OCI-LY7 (cell line): ENCODE measurements at regions not wholly inside any gene's neighbourhood (a gene's known extent, or its start where the extent isn't known, plus 50 kb on each side); places are given as distances from the start of the nearest gene placed in this dataset.

Experiments
- BruUV-seq: library from RNA; stranded (reverse); fragments of 400-500 nt; replicated peaks from 2 replicates; lab custom pipeline; 2021; lab: Mats Ljungman, UMichigan
- CTCF ChIA-PET: fragments of 300-600 bp; sonication (Branson Sonifier 250); formaldehyde crosslinking; loops from one replicate; lab custom pipeline; 2022; ENCODE audit warnings: antibody characterized with exemption; ENCODE audit not compliant: unreplicated experiment; lab: Charles Lee
- POLR2A ChIA-PET: fragments of 300-600 bp; sonication (Branson Sonifier 250); formaldehyde crosslinking; loops from one replicate; lab custom pipeline; 2022; ENCODE audit warnings: antibody characterized with exemption; lab: Charles Lee
- DNase-seq: peaks from one replicate; pipeline ENCODE4 v3.0.0-alpha.2; 2015; ENCODE audit warnings: low spot score
- H2AFZ ChIP-seq: fragments of 200-600 bp; sonication (generic), shearing (Covaris generic); 2 replicates; pipeline ENCODE4 v1.6.1; 2014; ENCODE audit warnings: mild to moderate bottlenecking, antibody characterized with exemption, low read length, moderate library complexity
- H3K27ac ChIP-seq: fragments of 200-600 bp; sonication (generic); 2 replicates; pipeline ENCODE4 v1.5.1; 2014; ENCODE audit warnings: mixed run types, low read depth, mild to moderate bottlenecking, moderate library complexity, low read length, inconsistent platforms; ENCODE audit not compliant: poor library complexity, severe bottlenecking
- H3K36me3 ChIP-seq: fragments of 200-600 bp; sonication (generic); 2 replicates; pipeline ENCODE4 v1.6.1; 2014; ENCODE audit warnings: mild to moderate bottlenecking, antibody characterized with exemption, low read length, moderate library complexity, mixed read lengths; ENCODE audit not compliant: insufficient read depth
- H3K4me1 ChIP-seq: fragments of 200-600 bp; sonication (generic); 2 replicates; pipeline ENCODE4 v1.5.1; 2014; ENCODE audit warnings: mild to moderate bottlenecking, low read length; ENCODE audit not compliant: insufficient read depth, poor library complexity, severe bottlenecking
- H3K4me2 ChIP-seq: fragments of 200-600 bp; sonication (generic); 2 replicates; pipeline ENCODE4 v1.6.1; 2014; ENCODE audit warnings: mild to moderate bottlenecking, low read length
- H3K4me3 ChIP-seq: fragments of 200-600 bp; sonication (generic); 2 replicates; pipeline ENCODE4 v1.5.1; 2014; ENCODE audit warnings: mild to moderate bottlenecking, low read depth, low read length; ENCODE audit not compliant: poor library complexity, severe bottlenecking
- H3K79me2 ChIP-seq: fragments of 200-600 bp; sonication (generic); 2 replicates; pipeline ENCODE4 v1.6.1; 2016; ENCODE audit warnings: low read depth, mild to moderate bottlenecking, low read length, moderate library complexity, mixed read lengths; ENCODE audit not compliant: insufficient read depth
- H3K9me2 ChIP-seq: fragments of 200-600 bp; sonication (generic); 2 replicates; pipeline ENCODE4 v1.6.1; 2016; ENCODE audit warnings: mild to moderate bottlenecking, low read length, mixed read lengths; ENCODE audit not compliant: insufficient read depth
- H3K9me3 ChIP-seq: fragments of 200-600 bp; sonication (generic); 2 replicates; pipeline ENCODE4 v1.6.1; 2014; ENCODE audit warnings: mild to moderate bottlenecking, mixed run types, low read length, mixed read lengths
- H4K20me1 ChIP-seq: fragments of 200-600 bp; sonication (generic); 2 replicates; pipeline ENCODE4 v1.6.1; 2014; ENCODE audit warnings: mild to moderate bottlenecking, antibody characterized with exemption, low read length, moderate library complexity, mixed read lengths; ENCODE audit not compliant: insufficient read depth
- CTCF ChIP-seq: fragments of 200-600 bp; sonication (generic); conservative IDR thresholded peaks from 2 replicates; pipeline ENCODE4 v1.5.1; 2014; ENCODE audit warnings: mild to moderate bottlenecking, antibody characterized with exemption, low read length, moderate library complexity, mixed read lengths
- EZH2phosphoT487 ChIP-seq: fragments of 200-600 bp; sonication (generic); IDR thresholded peaks from 2 replicates; pipeline ENCODE4 v1.6.1; 2018; ENCODE audit warnings: low read depth, borderline replicate concordance, mild to moderate bottlenecking, mixed run types, antibody characterized with exemption, low read length, moderate library complexity, mixed read lengths
- intact Hi-C: fragments of 100-400 bp; cut with micrococcal nuclease; formaldehyde crosslinking; loops from one replicate; pipeline ENCODE4 v1.10.0; 2022; ENCODE audit not compliant: unreplicated experiment

GRCh38 chr10:42454313-42454712, 184.1 kb downstream of the ZNF33B start:
- no peak overlapping the region for H3K4me2 ChIP-seq
- no TSS peak for BruUV-seq
- H3K4me3 ChIP-seq: no peak overlapping the region
- CTCF ChIA-PET: no interaction called here
- TF ChIP-seq EZH2phosphoT487 (no peak), CTCF (no peak)
- H3K27ac ChIP-seq: no peak overlapping the region
- no peak overlapping the region for H2AFZ ChIP-seq
- no peak for DNase-seq
- H3K4me1 ChIP-seq: no peaks in the 10 kb centered on the region
- no peaks in the 10 kb centered on the region for H3K9me3 ChIP-seq
- no peaks in the 10 kb centered on the region for H3K36me3 ChIP-seq
- intact Hi-C loops: no loop called here
- POLR2A ChIA-PET: no interaction called here
- no peaks in the 10 kb centered on the region for H3K9me2 ChIP-seq
- no peaks in the 10 kb centered on the region for H4K20me1 ChIP-seq
- H3K79me2 ChIP-seq: no peaks in the 10 kb centered on the region

- TF ChIP-seq CTCF (no peak), EZH2phosphoT487 (no peak)
- ChIA-PET POLR2A (no interaction called here), CTCF (no interaction called here)
- Histone ChIP-seq H3K4me3 (no peak overlapping the region), H3K79me2 (no peaks in the 10 kb centered on the region), H2AFZ (no peak overlapping the region), H3K4me2 (no peak overlapping the region), H3K4me1 (no peaks in the 10 kb centered on the region), H3K9me2 (no peaks in the 10 kb centered on the region), H3K36me3 (no peaks in the 10 kb centered on the region), H4K20me1 (no peaks in the 10 kb centered on the region), H3K27ac (no peak overlapping the region), H3K9me3 (no peaks in the 10 kb centered on the region)
- intact Hi-C loops: no loop called here
- no peak for DNase-seq
- no TSS peak for BruUV-seq
These were observed 207.3 kb downstream of the ZNF33B start for GRCh38 chr10:42431095-42431494.

- no peak overlapping the region for H3K27ac ChIP-seq
- H2AFZ ChIP-seq: no peak overlapping the region
- no peaks in the 10 kb centered on the region for H4K20me1 ChIP-seq
- TF ChIP-seq EZH2phosphoT487: no peak
- TF ChIP-seq CTCF: peak; percentile 82
- CTCF ChIA-PET: no interaction called here
- H3K4me3 ChIP-seq: no peak overlapping the region
- H3K9me3 ChIP-seq: no peaks in the 10 kb centered on the region
- no peak overlapping the region for H3K4me2 ChIP-seq
- intact Hi-C loops: no loop called here
- no peaks in the 10 kb centered on the region for H3K9me2 ChIP-seq
- peak; percentile 16 for DNase-seq
- BruUV-seq: no TSS peak
- H3K4me1 ChIP-seq: no peaks in the 10 kb centered on the region
- POLR2A ChIA-PET: no interaction called here
- H3K79me2 ChIP-seq: no peaks in the 10 kb centered on the region
- H3K36me3 ChIP-seq: no peaks in the 10 kb centered on the region
These were observed 209.8 kb downstream of the ZNF33B start for GRCh38 chr10:42428534-42428933.
